Lung (tissue), 11 donors: ENCODE measurements at regions not wholly inside any gene's neighbourhood (a gene's known extent, or its start where the extent isn't known, plus 50 kb on each side); places are given as distances from the start of the nearest gene placed in this dataset.
"Not testable (repeated sequence)": the region's sequence is repeated elsewhere in the genome, so short reads cannot be mapped to it uniquely, and the experiment has no call there.

Experiments used
- ATAC-seq: fragments of 200-7000 bp; cut with Tn5 transposase; one replicate; pipeline ENCODE4 v1.9.1; 2020; ENCODE audit warnings: moderate number of reproducible peaks; ENCODE audit not compliant: insufficient read depth, low FRiP score
- DNase-seq, 3 donors: peaks; one replicate each; pipeline ENCODE4 v3.0.0-alpha.2; 2013 to 2017
- H3K27ac ChIP-seq, 2 donors: one replicate each; pipeline ENCODE4 v1.5.1; 2013; ENCODE audit warnings: mild to moderate bottlenecking in 2 of 2, moderate library complexity in 2 of 2, control low read depth in 1 of 2, inconsistent platforms in 1 of 2, low read depth in 1 of 2, low read length in 1 of 2
- H3K27me3 ChIP-seq, 3 donors: one replicate each; pipeline ENCODE4 v1.5.1; 2013; ENCODE audit warnings: low read length in 2 of 3; ENCODE audit not compliant: control insufficient read depth in 3 of 3, insufficient read depth in 3 of 3
- H3K36me3 ChIP-seq, 4 donors: one replicate each; pipeline ENCODE4 v1.5.1; 2013; ENCODE audit warnings: low read length in 4 of 4, mild to moderate bottlenecking in 1 of 4, moderate library complexity in 1 of 4; ENCODE audit not compliant: control insufficient read depth in 4 of 4, insufficient read depth in 4 of 4
- H3K4me1 ChIP-seq, 5 donors: one replicate each; pipeline ENCODE4 v1.5.1; 2013; ENCODE audit warnings: low read length in 5 of 5, mild to moderate bottlenecking in 2 of 5, moderate library complexity in 1 of 5; ENCODE audit not compliant: control insufficient read depth in 5 of 5, insufficient read depth in 5 of 5
- H3K4me3 ChIP-seq: one replicate; pipeline ENCODE4 v1.5.1; 2013; ENCODE audit warnings: mild to moderate bottlenecking, control low read depth, moderate library complexity
- H3K9ac ChIP-seq, 2 donors: one replicate each; pipeline ENCODE4 v1.5.1; 2013; ENCODE audit warnings: low read length in 2 of 2, control low read depth in 1 of 2; ENCODE audit not compliant: insufficient read depth in 1 of 2
- H3K9me3 ChIP-seq, 4 donors: one replicate each; pipeline ENCODE4 v1.5.1; 2013; ENCODE audit warnings: low read length in 3 of 4, mild to moderate bottlenecking in 1 of 4, moderate library complexity in 1 of 4; ENCODE audit not compliant: control insufficient read depth in 4 of 4, insufficient read depth in 3 of 4
- CTCF ChIP-seq: IDR thresholded peaks from 2 replicates; pipeline ENCODE4 v1.5.1; 2012; ENCODE audit warnings: mild to moderate bottlenecking; ENCODE audit errors: control extremely low read depth, extremely low read depth
- WGBS, 2 donors: extraction: QIAGEN DNeasy Blood & Tissue Kit; methylation state at CpG; one replicate each; pipeline ENCODE4 v1.1.7; 2013; 5-methylcytosine and 5-hydroxymethylcytosine counted together
- donor health status: control.
- donor health status: control.
- donor health status: Bipolar disorder and iron deficiency.
- donor health status: healthy.
- donor health status: DM: yes; HTN: yes; CAD: no.

GRCh38 chr13:100977841-100978240 is 303.2 kb upstream of the TMTC4 start:
- no peaks in the 10 kb centered on the region for H3K27me3 ChIP-seq
- H3K4me3 ChIP-seq: no peak overlapping the region
- ATAC-seq: no peak
- peaks cover 0 to 1% (median 0%) of the 10 kb centered on the region in 5 donors for H3K4me1 ChIP-seq
- H3K9ac ChIP-seq: no peak overlapping the region
- no peaks in the 10 kb centered on the region for H3K36me3 ChIP-seq
- no peak overlapping the region for H3K27ac ChIP-seq
- H3K9me3 ChIP-seq: no peaks in the 10 kb centered on the region
- 78 to 86% methylated on average over 7 of the region's 7 CpGs for WGBS, 2 donors
- TF ChIP-seq CTCF: no peak
- DNase-seq: no peak

GRCh38 chr13:100976993-100977392 is 302.4 kb upstream of the TMTC4 start:
- DNase-seq (no peak), ATAC-seq (no peak)
- no peaks in the 10 kb centered on the region for H3K9me3 ChIP-seq
- H3K4me1 ChIP-seq: peaks cover 0 to 1% (median 0%) of the 10 kb centered on the region in 5 donors
- no peak overlapping the region for H3K27ac ChIP-seq
- H3K27me3 ChIP-seq: no peaks in the 10 kb centered on the region
- no peaks in the 10 kb centered on the region for H3K36me3 ChIP-seq
- TF ChIP-seq CTCF: no peak
- H3K4me3 ChIP-seq: no peak overlapping the region
- 65 to 84% methylated on average over 2 of the region's 2 CpGs for WGBS, 2 donors
- H3K9ac ChIP-seq: no peak overlapping the region

GRCh38 chr13:100975666-100976065 is 301.1 kb upstream of the TMTC4 start:
- H3K4me1 ChIP-seq, H3K27ac ChIP-seq, H3K9me3 ChIP-seq, H3K4me3 ChIP-seq, ATAC-seq, H3K36me3 ChIP-seq, DNase-seq, H3K27me3 ChIP-seq, H3K9ac ChIP-seq: not testable (repeated sequence)
- 62 to 94% methylated on average over 17 to 31 of the region's 31 CpGs for whole genome bisulfite sequencing, 2 donors

GRCh38 chr13:100962585-100962984 is 288.0 kb upstream of the TMTC4 start:
- no peaks in the 10 kb centered on the region for H3K27me3 ChIP-seq
- no peaks in the 10 kb centered on the region for H3K9me3 ChIP-seq
- H3K4me3 ChIP-seq: no peak overlapping the region
- ATAC-seq (no peak), DNase-seq (no peak)
- 67 to 68% methylated on average over 2 of the region's 2 CpGs for WGBS, 2 donors
- no peaks in the 10 kb centered on the region for H3K4me1 ChIP-seq
- H3K36me3 ChIP-seq: no peaks in the 10 kb centered on the region
- no peak overlapping the region for H3K27ac ChIP-seq
- H3K9ac ChIP-seq: no peak overlapping the region
- TF ChIP-seq CTCF: no peak
